Activated naive CD8-positive, alpha-beta T cell treated with anti-CD3 and anti-CD28 coated beads for 36 hours (primary cell): ENCODE measurements at regions not wholly inside any gene's neighbourhood (a gene's known extent, or its start where the extent isn't known, plus 50 kb on each side); places are given as distances from the start of the nearest gene placed in this dataset.

Experiments
- DNase-seq: peaks from one replicate; pipeline ENCODE4 v3.0.0; 2021
- H3K27ac Mint-ChIP-seq: one replicate; pipeline ENCODE4 v1.8.0; 2022; ENCODE audit warnings: mild to moderate bottlenecking, moderate library complexity, mixed read lengths
- H3K27me3 Mint-ChIP-seq: one replicate; pipeline ENCODE4 v1.8.0; 2022; ENCODE audit warnings: mild to moderate bottlenecking, mixed read lengths
- H3K36me3 Mint-ChIP-seq: one replicate; pipeline ENCODE4 v1.8.0; 2021; ENCODE audit warnings: mild to moderate bottlenecking, mixed read lengths
- H3K4me1 Mint-ChIP-seq: one replicate; pipeline ENCODE4 v1.8.0; 2021; ENCODE audit warnings: mixed read lengths
- H3K4me3 Mint-ChIP-seq: one replicate; pipeline ENCODE4 v1.8.0; 2022; ENCODE audit warnings: mild to moderate bottlenecking, moderate library complexity, mixed read lengths
- H3K9me3 Mint-ChIP-seq: one replicate; pipeline ENCODE4 v1.8.0; 2022; ENCODE audit warnings: mixed read lengths

DNA sequence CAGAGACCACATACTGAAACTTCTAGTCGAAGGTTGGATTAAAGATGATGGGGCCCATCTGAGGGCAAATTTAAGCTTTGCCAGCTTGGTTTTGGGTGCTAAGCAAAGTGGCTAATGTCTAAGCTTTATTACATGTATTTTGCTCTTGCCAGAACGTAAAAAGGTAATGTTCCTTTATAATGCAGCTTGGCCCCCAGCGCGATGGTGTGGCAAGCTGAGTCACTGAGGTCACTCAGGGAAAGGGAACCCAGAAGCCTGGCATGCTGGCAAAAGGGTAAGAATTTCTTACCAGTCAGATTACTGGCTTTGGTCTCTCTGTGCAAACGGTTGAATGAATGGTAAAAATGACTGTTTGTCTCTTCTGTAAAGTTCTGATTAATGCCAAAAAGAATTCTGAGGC is 158.3 kb upstream of the KCND2 start:
- H3K36me3 Mint-ChIP-seq, result no peaks in the 10 kb centered on the region
- no peaks in the 10 kb centered on the region for H3K27me3 Mint-ChIP-seq
- no peaks in the 10 kb centered on the region for H3K4me1 Mint-ChIP-seq
- peaks cover 16% of the 10 kb centered on the region for H3K9me3 Mint-ChIP-seq
- no peak overlapping the region for H3K4me3 Mint-ChIP-seq
- no peak overlapping the region for H3K27ac Mint-ChIP-seq
- DNase-seq, result no peak

DNA sequence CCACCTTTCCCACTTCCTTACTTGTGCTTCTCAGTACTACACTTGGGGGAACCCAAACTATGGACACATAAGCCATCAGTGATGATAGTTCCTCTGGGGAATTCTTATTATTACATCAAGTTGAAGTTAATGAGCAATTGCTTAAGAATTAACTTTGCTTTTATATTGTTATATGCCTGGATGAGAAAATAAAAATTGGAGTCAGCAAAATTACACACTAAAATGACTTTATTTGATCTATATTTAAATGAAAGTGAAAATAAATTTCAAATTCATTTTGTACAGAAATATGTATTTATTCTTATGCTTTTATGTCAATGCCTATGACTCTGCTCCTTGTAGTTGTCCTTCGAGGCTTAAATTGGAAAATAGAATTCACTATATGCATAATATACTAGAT is 149.4 kb upstream of the KCND2 start:
- Mint-ChIP-seq H3K4me1 (no peaks in the 10 kb centered on the region), H3K36me3 (no peaks in the 10 kb centered on the region), H3K27me3 (no peaks in the 10 kb centered on the region), H3K27ac (no peak overlapping the region), H3K4me3 (no peak overlapping the region), H3K9me3 (no peaks in the 10 kb centered on the region)
- DNase-seq, result no peak

DNA sequence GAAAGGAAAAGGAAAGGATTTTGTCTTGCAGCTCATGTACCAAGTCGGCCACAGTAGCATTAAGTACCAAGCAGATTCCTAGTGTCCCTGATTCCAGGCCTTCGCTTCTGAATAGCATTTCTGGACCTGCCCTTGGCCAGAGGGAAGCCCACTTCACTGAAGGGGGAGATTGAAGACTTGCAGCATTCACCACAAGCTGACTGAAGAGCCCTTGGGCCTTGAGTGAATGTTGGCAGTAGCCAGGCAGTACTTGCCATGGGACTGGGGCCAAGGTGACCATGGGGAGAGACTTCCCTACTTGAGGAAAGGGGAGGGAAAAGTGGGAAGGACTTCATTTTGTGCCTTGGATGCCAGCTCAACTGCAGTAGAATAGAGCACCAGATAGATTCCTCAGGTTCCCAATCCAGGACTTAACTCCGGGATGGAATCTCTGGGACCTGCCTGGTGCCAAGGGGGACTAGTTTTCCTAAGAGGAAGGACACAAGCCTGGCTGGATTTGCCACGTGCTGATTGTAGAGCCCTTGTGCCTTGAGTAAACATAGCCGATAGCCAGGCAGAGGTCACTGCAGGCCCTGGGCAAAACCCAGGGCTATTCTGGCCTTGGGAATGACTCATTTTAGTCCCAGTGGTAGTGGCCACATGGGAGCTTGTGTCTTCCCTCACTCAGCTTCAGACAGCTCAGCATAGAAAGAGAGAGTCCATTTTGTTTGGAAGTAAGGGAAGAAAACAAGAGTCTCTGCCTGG is 141.7 kb upstream of the KCND2 start:
- Mint-ChIP-seq H3K9me3 (peaks cover 17% of the 10 kb centered on the region), H3K4me3 (no peak overlapping the region), H3K36me3 (no peaks in the 10 kb centered on the region), H3K27ac (no peak overlapping the region), H3K27me3 (no peaks in the 10 kb centered on the region), H3K4me1 (no peaks in the 10 kb centered on the region)
- DNase-seq, result no peak

DNA sequence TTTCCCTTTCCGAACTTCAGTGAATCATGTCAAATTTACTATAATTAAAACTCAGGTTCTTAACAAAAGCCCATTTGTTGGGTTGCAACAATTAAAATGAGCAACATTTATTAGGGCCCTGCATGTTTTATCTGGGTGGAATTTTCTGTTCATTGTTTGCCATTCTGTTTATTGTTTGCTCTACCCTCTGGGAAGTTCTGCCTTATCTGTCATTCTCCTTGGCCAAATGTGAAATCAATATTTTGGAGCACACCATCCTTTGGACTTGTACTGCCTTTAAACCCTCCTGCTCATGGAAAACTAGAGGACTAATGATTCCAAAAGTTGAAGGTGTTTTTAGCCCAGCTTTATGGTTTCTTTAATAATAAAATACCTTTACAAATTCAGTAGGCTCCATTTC is 134.5 kb upstream of the KCND2 start:
- Mint-ChIP-seq H3K4me1 (no peaks in the 10 kb centered on the region), H3K27ac (no peak overlapping the region), H3K27me3 (no peaks in the 10 kb centered on the region), H3K36me3 (no peaks in the 10 kb centered on the region), H3K9me3 (peaks cover 10% of the 10 kb centered on the region), H3K4me3 (no peak overlapping the region)
- DNase-seq, result no peak

DNA sequence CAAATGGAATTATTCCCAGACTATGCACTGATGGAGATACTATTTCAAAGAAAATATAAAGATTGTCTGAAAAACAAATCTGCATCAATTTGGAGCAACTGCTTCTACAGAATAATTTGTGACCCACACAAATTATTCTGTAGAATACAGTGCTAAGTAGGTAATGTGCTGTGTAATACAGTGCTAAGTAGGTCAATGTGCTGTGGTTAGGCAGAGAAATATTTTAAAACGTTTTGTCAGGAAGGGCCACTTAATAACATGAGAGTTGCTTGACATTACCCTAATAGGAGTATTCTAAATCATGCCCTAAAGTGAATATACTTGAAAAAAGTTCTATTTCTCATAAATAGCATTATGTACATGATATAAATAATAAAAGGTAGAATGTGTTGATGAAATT is 116.5 kb upstream of the KCND2 start:
- Mint-ChIP-seq H3K36me3 (no peaks in the 10 kb centered on the region), H3K9me3 (no peaks in the 10 kb centered on the region)

DNA sequence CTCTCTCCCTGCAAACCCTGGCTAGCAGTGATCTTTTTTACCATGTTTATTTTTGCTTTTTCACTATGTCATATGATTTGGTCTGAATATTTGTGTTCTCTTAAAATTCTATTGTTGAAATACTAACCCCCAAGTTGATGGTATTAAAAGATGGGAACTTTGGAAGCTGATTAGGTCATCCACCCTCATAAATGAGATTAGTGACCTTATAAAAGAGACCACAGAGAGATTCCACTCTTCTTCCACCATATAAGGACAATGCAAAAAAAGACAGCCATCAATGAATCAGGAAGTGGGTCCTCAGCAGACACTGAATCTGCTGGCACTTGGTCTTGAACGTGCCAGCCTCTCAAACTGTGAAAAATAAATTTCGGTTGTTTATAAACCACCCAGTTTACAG is 112.8 kb upstream of the KCND2 start:
- H3K27ac Mint-ChIP-seq, result no peak overlapping the region
- no peak overlapping the region for H3K4me3 Mint-ChIP-seq
- H3K4me1 Mint-ChIP-seq, result no peaks in the 10 kb centered on the region
- no peaks in the 10 kb centered on the region for H3K36me3 Mint-ChIP-seq
- no peaks in the 10 kb centered on the region for H3K27me3 Mint-ChIP-seq
- no peak for DNase-seq
- peaks cover 2% of the 10 kb centered on the region for H3K9me3 Mint-ChIP-seq

More for the DNA sequence above, 116.5 kb upstream of the KCND2 start:
- H3K27me3 Mint-ChIP-seq, result no peaks in the 10 kb centered on the region
- no peak overlapping the region for H3K27ac Mint-ChIP-seq
- DNase-seq, result no peak
- no peak overlapping the region for H3K4me3 Mint-ChIP-seq
- H3K4me1 Mint-ChIP-seq, result no peaks in the 10 kb centered on the region

DNA sequence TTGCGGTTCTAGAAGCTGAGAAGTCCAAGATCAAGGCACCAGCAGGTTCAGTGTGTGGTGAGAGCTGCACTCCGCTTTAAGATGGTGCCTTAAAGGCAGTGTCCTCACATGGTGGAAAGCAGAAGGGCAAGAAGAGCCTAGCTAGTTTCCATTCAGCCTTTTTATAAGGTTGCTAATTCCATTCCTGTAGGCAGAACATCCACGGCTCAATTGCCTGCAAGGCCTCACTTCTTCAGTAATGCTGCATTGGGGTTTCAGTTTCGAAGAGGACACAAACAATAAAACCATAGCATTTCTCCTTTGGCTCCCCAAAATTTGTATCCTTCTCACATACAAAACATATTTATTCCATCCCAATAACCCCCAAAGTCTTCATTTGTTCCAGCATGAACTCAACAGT is 109.5 kb upstream of the KCND2 start:
- no peaks in the 10 kb centered on the region for H3K36me3 Mint-ChIP-seq

DNA sequence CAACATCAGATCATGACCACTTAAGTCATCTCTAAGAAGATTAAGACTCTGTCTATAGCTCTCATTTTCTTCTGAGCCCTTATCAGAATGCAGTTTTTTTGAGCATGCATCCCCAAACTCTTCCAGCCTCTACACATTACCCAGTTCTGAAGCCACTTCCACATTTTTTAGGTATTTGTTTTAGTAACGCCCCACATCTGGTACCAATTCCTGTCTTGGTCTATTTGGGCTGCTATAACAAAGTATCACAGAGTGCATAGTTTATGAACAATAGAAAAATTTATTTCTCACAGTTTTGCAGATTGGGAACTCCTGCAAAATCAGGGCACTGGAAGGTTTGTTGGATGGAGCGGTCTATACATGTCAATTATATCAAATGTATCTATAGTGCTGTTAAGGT is 107.7 kb upstream of the KCND2 start:
- Mint-ChIP-seq H3K36me3 (no peaks in the 10 kb centered on the region), H3K9me3 (peaks cover 3% of the 10 kb centered on the region), H3K27ac (no peak overlapping the region), H3K4me3 (no peak overlapping the region), H3K4me1 (no peaks in the 10 kb centered on the region), H3K27me3 (no peaks in the 10 kb centered on the region)
- DNase-seq, result no peak

More for the DNA sequence above, 109.5 kb upstream of the KCND2 start:
- Mint-ChIP-seq H3K27ac (no peak overlapping the region), H3K27me3 (no peaks in the 10 kb centered on the region), H3K9me3 (peaks cover 3% of the 10 kb centered on the region), H3K4me1 (no peaks in the 10 kb centered on the region), H3K4me3 (no peak overlapping the region)
- no peak for DNase-seq

DNA sequence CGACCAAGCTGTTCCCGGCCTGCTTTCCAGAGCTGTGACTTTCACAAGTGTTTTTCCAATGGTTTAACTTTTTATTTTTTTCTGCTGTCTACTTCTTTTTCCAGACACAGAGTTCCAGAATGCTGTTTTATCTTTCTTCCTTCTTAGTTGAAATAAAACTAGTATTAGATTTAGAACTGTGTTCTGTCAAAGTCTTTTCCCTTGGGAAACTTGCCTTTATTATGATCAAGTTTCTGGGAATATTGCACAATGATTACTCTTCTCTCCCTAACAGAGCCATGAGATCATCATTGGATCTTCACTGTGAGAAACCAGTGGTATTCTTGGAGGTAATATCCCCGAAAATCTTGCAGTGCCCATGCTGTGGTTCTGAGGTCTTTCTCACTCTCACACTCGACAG is 104.9 kb upstream of the KCND2 start:
- no peaks in the 10 kb centered on the region for H3K4me1 Mint-ChIP-seq
- no peaks in the 10 kb centered on the region for H3K27me3 Mint-ChIP-seq
- no peaks in the 10 kb centered on the region for H3K36me3 Mint-ChIP-seq
- peaks cover 1% of the 10 kb centered on the region for H3K9me3 Mint-ChIP-seq
- no peak overlapping the region for H3K27ac Mint-ChIP-seq
- no peak for DNase-seq
- H3K4me3 Mint-ChIP-seq, result no peak overlapping the region

DNA sequence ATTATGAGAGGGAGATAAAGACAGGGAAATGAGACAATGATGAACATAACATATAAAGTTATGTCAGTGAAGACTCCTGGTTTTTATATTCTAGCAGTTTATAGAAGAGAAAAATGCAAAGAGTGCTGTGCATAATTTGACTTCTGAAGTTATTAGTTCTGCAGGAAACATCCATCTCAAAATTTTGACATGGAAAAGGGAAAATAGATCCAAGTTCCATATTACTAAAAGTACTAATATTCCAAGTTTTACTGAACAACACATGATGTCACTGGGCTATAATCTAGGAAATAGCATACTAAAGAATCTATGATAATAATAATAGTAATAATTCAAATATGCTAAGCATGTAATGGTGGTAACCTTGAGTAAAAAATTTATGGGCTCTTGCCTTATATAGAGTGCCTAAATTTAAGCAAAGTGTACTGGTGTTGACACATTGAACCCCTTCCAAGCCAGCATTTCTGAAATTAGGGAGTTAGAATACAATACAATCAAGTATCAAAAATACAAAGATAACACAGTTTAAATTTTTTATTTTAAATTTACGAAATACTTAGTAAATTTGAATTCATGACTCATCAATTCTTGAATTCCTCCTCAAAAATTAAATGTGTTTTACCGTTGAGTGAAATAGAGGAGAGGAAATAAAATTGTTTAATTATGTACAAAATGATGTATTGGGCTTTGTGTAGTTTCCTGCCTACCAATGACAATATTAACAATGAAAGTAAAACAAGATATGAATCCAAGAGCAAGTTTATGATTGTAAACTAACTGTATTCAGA is 102.8 kb upstream of the KCND2 start:
- H3K36me3 Mint-ChIP-seq, result no peaks in the 10 kb centered on the region

DNA sequence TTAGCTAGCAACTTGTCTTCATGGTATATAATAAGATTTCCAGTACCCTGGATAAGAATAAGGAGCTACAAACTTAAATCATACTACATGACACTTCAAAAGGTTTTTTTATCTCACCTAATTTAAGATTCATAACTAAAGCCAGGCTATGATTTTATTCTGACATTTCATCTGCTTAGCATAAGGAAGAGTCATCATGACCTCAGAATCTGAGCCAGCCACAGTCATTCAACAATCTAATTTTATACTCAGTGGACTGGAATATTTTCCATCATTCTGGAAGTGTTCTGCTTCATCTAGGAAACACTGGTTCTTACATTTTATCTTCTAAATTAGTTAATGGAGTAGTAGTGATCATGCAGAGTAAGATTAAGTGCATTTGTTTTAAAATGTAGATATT is 102.1 kb upstream of the KCND2 start:
- no peaks in the 10 kb centered on the region for H3K4me1 Mint-ChIP-seq
- H3K27me3 Mint-ChIP-seq, result no peaks in the 10 kb centered on the region
- no peaks in the 10 kb centered on the region for H3K36me3 Mint-ChIP-seq
- H3K27ac Mint-ChIP-seq, result no peak overlapping the region
- H3K9me3 Mint-ChIP-seq, result no peaks in the 10 kb centered on the region
- H3K4me3 Mint-ChIP-seq, result no peak overlapping the region
- no peak for DNase-seq

More for the DNA sequence above, 102.8 kb upstream of the KCND2 start:
- no peaks in the 10 kb centered on the region for H3K27me3 Mint-ChIP-seq
- no peak overlapping the region for H3K27ac Mint-ChIP-seq
- no peak overlapping the region for H3K4me3 Mint-ChIP-seq
- H3K4me1 Mint-ChIP-seq, result no peaks in the 10 kb centered on the region
- DNase-seq, result no peak
- H3K9me3 Mint-ChIP-seq, result peaks cover under 1% of the 10 kb centered on the region

DNA sequence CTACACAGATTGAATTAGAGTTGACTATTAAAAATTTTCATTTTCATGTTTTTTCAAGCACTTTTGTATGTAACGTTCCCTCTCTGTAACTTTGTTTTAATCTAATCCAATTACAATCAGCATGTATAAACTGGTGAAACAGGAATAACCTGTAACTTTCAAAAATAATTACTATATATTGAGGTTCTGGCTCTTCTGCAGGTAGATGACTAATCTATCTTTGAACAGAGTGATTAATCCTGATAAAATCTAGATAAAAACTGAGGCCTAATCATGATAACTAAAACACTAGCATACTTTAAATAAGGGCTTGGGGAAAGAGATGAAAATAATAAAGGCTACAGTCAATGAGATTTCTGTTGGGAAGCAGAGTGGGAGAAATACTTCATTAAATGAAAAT is 101.6 kb upstream of the KCND2 start:
- Mint-ChIP-seq H3K4me3 (no peak overlapping the region), H3K9me3 (no peaks in the 10 kb centered on the region), H3K4me1 (no peaks in the 10 kb centered on the region), H3K27ac (no peak overlapping the region), H3K27me3 (no peaks in the 10 kb centered on the region), H3K36me3 (no peaks in the 10 kb centered on the region)
- DNase-seq, result no peak

DNA sequence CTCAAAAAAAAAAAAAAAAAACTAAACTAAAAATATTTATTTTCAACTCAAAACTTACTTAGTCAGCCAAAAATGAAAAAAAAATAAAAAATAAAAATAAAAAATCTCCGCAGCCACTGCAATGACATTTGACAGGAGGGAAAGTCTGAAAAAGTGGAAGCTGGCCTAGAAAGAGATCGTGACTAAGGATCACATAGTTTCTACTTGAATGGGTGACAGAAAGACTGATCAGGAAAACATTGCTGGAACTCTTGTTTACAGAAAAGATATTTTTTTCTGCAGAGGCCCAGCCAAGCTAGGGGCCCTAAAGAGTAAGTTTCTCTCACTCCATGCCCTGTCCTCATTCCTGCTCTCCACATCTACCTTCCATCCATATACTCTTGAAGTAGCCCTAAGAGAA is 92.8 kb upstream of the KCND2 start:
- Mint-ChIP-seq H3K4me3 (no peak overlapping the region), H3K4me1 (no peaks in the 10 kb centered on the region), H3K36me3 (no peaks in the 10 kb centered on the region), H3K27ac (no peak overlapping the region), H3K27me3 (no peaks in the 10 kb centered on the region), H3K9me3 (peaks cover 12% of the 10 kb centered on the region)
- DNase-seq, result no peak

DNA sequence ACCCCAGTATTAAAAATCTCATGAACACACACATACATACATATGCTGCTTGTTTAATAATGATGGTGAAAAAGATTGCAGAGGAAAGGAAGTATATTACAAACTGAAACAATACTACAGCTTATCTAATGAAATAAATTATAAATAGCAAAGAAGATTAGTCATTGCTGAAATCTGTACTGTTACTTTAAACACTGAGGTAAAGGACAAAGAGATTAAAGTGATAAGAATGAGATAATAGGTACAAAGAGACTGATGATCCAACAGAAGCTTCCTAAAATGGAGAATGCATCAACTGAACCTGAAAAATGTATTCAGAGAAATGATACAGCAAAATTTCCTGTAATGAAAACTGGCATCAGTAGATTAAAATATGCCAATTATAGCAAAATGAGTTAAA is 91.5 kb upstream of the KCND2 start:
- H3K9me3 Mint-ChIP-seq, result peaks cover 12% of the 10 kb centered on the region
- H3K4me1 Mint-ChIP-seq, result no peaks in the 10 kb centered on the region
- H3K36me3 Mint-ChIP-seq, result no peaks in the 10 kb centered on the region
- no peaks in the 10 kb centered on the region for H3K27me3 Mint-ChIP-seq
- DNase-seq, result no peak
- no peak overlapping the region for H3K4me3 Mint-ChIP-seq
- no peak overlapping the region for H3K27ac Mint-ChIP-seq

DNA sequence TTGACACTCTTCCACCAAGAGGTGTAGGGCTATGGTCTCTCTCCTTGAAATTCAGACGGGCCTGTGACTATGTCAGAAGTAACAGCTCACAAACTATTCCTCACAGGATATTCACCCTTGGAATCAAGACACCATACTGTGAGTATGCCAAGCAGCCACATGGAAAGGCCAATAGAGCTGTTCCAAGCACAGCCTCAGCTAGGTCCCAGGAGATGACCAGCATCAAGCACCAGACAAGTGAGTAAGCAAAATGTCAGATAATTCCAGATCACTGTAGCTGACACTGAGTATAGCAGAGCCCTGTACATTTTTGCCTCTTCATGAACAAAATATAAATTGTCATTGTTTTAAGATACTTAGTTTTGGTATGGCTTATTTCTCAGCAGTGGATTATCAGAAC is 88.1 kb upstream of the KCND2 start:
- H3K4me1 Mint-ChIP-seq, result no peaks in the 10 kb centered on the region
- DNase-seq, result no peak
- H3K27me3 Mint-ChIP-seq, result no peaks in the 10 kb centered on the region
- peaks cover 12% of the 10 kb centered on the region for H3K9me3 Mint-ChIP-seq
- H3K4me3 Mint-ChIP-seq, result no peak overlapping the region
- H3K36me3 Mint-ChIP-seq, result no peaks in the 10 kb centered on the region
- no peak overlapping the region for H3K27ac Mint-ChIP-seq
